ENCODE measurements at regions not wholly inside any gene's neighbourhood (a gene's known extent, or its start where the extent isn't known, plus 50 kb on each side); places are given as distances from the start of the nearest gene placed in this dataset.
A peak's percentile ranks its signal among the peaks of the same experiment; 100 is the strongest.
"Not testable (repeated sequence)": the region's sequence is repeated elsewhere in the genome, so short reads cannot be mapped to it uniquely, and the experiment has no call there.

DNA sequence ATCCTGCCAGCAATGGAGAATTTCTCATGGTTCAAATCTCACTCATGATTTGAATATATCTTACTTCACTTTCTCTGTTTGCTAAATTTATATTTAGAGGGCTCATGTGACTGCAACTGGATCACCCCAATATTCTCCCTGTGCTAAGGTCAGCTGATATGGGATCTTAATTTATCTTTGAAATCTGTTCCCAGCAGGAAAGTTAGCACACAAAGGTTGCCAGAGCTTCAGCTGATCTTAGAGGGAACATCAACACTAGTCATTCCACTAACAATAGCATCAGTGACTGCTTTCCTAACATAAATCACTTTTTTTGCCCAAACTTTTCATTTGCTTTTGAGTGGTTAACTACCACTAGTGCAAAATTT is 1270.0 kb downstream of the ARAP2 start:
- no peak for DNase-seq
- no peak for ATAC-seq
- H3K36me3 ChIP-seq, result no peaks in the 10 kb centered on the region
- H3K4me3 ChIP-seq, result no peak overlapping the region
- H3K4me1 ChIP-seq, result no peaks in the 10 kb centered on the region
- no peak overlapping the region for H3K27ac ChIP-seq
- no peak for TF ChIP-seq CTCF (IDR thresholded peaks at IDR 0.05)
- TF ChIP-seq POLR2A (IDR thresholded peaks at IDR 0.05), result no peak
- H3K9me3 ChIP-seq, result no peaks in the 10 kb centered on the region
- no peaks in the 10 kb centered on the region for H3K27me3 ChIP-seq
- intact Hi-C loops (cut with DNase I), result no loop called here

DNA sequence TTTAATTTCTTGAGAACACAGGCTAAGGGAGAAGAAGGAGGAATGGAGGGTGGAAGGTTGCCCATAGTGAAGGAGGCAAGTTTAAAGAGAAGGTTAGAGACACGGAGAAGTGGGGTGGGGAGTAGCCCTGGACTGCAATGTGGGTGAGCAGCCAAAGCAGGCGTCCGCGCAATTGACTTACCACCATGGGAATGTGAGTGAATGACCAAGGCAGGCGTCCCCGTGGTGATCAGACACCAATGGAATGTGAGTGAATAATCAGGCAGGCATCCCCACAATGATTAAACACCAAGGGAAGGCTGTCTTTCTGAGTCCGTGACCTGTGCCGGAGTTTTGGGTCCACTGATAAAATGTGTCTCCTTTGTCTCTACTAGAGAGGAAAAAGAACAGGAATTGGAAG is 1223.1 kb downstream of the ARAP2 start:
- H3K9me3 ChIP-seq; H3K4me1 ChIP-seq; intact Hi-C loops (cut with DNase I); H3K4me3 ChIP-seq; H3K36me3 ChIP-seq; DNase-seq; H3K27me3 ChIP-seq; ATAC-seq; H3K27ac ChIP-seq: not testable (repeated sequence)
- 75% methylated on average over 2 of the region's 8 CpGs for WGBS (ENCODE audit: insufficient coverage, low coverage, low lambda C conversion rate, missing lambda C conversion rate)

DNA sequence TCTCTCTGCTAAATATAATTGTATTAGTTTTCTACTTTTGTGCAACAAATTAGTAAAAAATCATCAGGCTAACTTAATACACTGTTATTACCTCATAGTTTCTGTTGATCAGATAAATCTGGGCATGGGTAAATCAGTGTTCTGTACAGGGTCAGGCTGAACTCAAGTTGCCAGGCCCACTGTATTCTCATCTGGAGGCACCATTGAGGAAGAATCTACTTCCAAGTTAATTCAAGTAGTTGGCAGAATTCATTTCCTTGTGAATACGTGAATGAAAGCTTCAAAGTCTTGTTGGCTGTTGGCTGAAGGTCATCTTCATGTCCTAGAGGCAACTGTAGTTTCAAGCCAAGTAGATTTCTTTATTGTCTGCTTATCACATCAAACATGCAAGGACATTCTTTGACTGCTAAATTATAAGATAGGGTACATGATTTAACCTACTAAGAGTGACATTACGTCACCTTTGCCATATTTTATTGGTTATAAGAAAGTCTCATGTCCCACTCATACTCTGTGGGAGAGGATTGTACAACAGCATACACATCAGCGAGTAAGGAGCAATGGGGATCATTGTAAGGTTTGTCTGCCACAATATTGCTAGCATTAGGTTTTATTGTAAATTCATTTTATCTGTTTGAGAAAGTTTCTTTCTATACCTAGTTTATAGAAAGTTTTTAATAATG is 1219.0 kb downstream of the ARAP2 start:
- H3K4me3 ChIP-seq, result no peak overlapping the region
- H3K4me1 ChIP-seq, result no peaks in the 10 kb centered on the region
- no peak for DNase-seq
- intact Hi-C loops (cut with DNase I), result no loop called here
- ATAC-seq, result no peak
- H3K27me3 ChIP-seq, result no peaks in the 10 kb centered on the region
- H3K9me3 ChIP-seq, result no peaks in the 10 kb centered on the region
- no peak for TF ChIP-seq CTCF (IDR thresholded peaks at IDR 0.05)
- TF ChIP-seq POLR2A (IDR thresholded peaks at IDR 0.05), result no peak
- WGBS (ENCODE audit: insufficient coverage, low coverage, low lambda C conversion rate, missing lambda C conversion rate), result 45% methylated on average over 3 of the region's 3 CpGs
- H3K36me3 ChIP-seq, result no peaks in the 10 kb centered on the region
- no peak overlapping the region for H3K27ac ChIP-seq

DNA sequence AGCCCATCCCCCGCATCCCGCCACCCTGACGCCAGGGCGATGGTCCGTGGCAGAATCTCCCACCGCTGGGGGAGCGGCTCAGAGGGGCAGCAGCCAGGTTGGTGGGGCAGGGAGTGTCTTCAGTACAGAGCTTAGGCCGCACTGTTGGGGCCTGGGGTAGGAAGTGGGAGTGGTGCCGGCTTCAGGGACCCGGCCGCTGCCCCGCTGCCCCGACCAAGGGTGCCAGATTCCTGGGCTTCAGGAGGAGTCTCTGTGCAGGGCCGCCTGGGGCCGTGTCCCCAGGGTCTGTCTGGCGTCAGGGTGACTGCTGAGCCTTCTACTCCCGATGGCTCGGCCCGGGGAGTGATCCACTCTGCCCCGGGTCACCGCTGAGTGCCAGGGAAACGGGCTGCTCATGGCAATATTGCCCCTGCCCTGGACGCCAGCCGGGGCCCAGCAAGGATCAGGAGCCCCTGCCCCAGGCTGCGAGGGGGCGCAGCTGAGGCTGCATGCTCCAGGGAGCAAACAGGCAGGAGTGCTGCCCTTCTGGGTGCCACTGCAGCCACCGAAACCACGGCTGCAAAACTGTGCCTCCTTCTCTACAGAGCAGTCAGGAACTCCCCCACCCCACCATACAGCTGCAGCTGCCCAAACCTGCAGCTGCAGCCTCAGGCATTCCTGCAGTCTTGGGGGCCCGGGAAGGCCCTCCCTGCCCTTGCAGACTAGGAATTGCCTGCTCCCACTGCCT is 1206.1 kb downstream of the ARAP2 start:
- no peaks in the 10 kb centered on the region for H3K4me1 ChIP-seq
- no peak for TF ChIP-seq POLR2A (IDR thresholded peaks at IDR 0.05)
- DNase-seq (peak in 1 of 3 donors; percentile 49), ATAC-seq (peak in 2 of 4 donors; percentile 14 to 35)
- H3K4me3 ChIP-seq, result no peak overlapping the region
- intact Hi-C loops (cut with DNase I), result no loop called here
- H3K27me3 ChIP-seq, result no peaks in the 10 kb centered on the region
- no peak overlapping the region for H3K27ac ChIP-seq
- H3K36me3 ChIP-seq, result no peaks in the 10 kb centered on the region
- WGBS (ENCODE audit: insufficient coverage, low coverage, low lambda C conversion rate, missing lambda C conversion rate), result 58% methylated on average over 5 of the region's 29 CpGs
- peaks cover 0 to 3% (median 0%) of the 10 kb centered on the region in 4 donors for H3K9me3 ChIP-seq

GRCh38 chr4:35038845-35039244 is 1205.5 kb downstream of the ARAP2 start:
- H3K4me1 ChIP-seq, result no peaks in the 10 kb centered on the region
- no peak overlapping the region for H3K4me3 ChIP-seq
- H3K9me3 ChIP-seq, result no peaks in the 10 kb centered on the region
- intact Hi-C loops (cut with DNase I), result no loop called here
- TF ChIP-seq CTCF (IDR thresholded peaks at IDR 0.05) (no peak), POLR2A (IDR thresholded peaks at IDR 0.05) (no peak)
- H3K27me3 ChIP-seq, result no peaks in the 10 kb centered on the region
- DNase-seq (no peak), ATAC-seq (no peak)
- no peak overlapping the region for H3K27ac ChIP-seq
- H3K36me3 ChIP-seq, result no peaks in the 10 kb centered on the region
- WGBS (ENCODE audit: insufficient coverage, low coverage, low lambda C conversion rate, missing lambda C conversion rate), result 40% methylated on average over 1 of the region's 7 CpGs

All from right lobe of liver (tissue), 6 donors.